GM12878 (cell line): ENCODE measurements at regions not wholly inside any gene's neighbourhood (a gene's known extent, or its start where the extent isn't known, plus 50 kb on each side); places are given as distances from the start of the nearest gene placed in this dataset.

ENCODE experiments used
- ATAC-seq: fragments of 200-7000 bp; cut with Tn5 transposase; 3 replicates; pipeline ENCODE4 v1.9.1; 2020; ENCODE audit warnings: mild to moderate bottlenecking, moderate library complexity
- BruUV-seq: library from RNA; stranded (reverse); fragments of 400-500 nt; replicated peaks from 2 replicates; lab custom pipeline; 2021; lab: Mats Ljungman, UMichigan
- CTCF ChIA-PET: fragments of 300-600 bp; sonication (Branson Sonifier 250); formaldehyde crosslinking; extraction: SDS; loops from one replicate; lab custom pipeline; 2021; ENCODE audit warnings: inconsistent platforms; lab: Yijun Ruan, JAX
- POLR2A ChIA-PET: fragments of 350-600 bp; formaldehyde crosslinking; extraction: SDS; loops from one replicate; lab custom pipeline; 2021; ENCODE audit warnings: inconsistent platforms; lab: Charles Lee
- RAD21 ChIA-PET: fragments of 300-600 bp; sonication (Branson Sonifier 250); formaldehyde crosslinking; loops from one replicate; lab custom pipeline; 2023; ENCODE audit warnings: antibody characterized with exemption; ENCODE audit not compliant: unreplicated experiment; lab: Charles Lee
- SMC1A ChIA-PET: fragments of 300-600 bp; sonication (Branson Sonifier 250); formaldehyde crosslinking; loops from one replicate; lab custom pipeline; 2023; ENCODE audit not compliant: unreplicated experiment, uncharacterized antibody; lab: Charles Lee
- DNase-seq: peaks from one replicate; pipeline ENCODE4 v3.0.0-alpha.2; 2011; ENCODE audit warnings: low read depth, low spot score
- FAIRE-seq: peaks from 3 replicates; lab custom pipeline; 2011; peaks lifted over from hg19 to GRCh38; lab: Jason Lieb, UNC
- H2AFZ ChIP-seq: 2 replicates; pipeline ENCODE4 v1.6.0; 2011; ENCODE audit warnings: low read depth, low read length, control low read depth; ENCODE audit not compliant: control insufficient read depth
- H3K27ac ChIP-seq: 2 replicates; pipeline ENCODE4 v1.5.1; 2011; ENCODE audit warnings: control low read depth; ENCODE audit not compliant: control insufficient read depth, insufficient read depth
- H3K27me3 ChIP-seq, 2 experiments: replicated peaks in 1 of 2; 2 replicates each; pipeline versions ENCODE4 v1.6.0 to v1.6.1; 2011; ENCODE audit warnings: low read length in 1 of 2; ENCODE audit not compliant: control insufficient read depth in 2 of 2, insufficient read depth in 2 of 2
- H3K36me3 ChIP-seq, 2 experiments: 2 replicates each; pipeline ENCODE4 v1.5.1; 2011; ENCODE audit warnings: low read length in 1 of 2; ENCODE audit not compliant: control insufficient read depth in 2 of 2, insufficient read depth in 2 of 2
- H3K4me1 ChIP-seq: 2 replicates; pipeline ENCODE4 v1.6.1; 2011; ENCODE audit warnings: mild to moderate bottlenecking, low read length, moderate library complexity, mixed read lengths; ENCODE audit not compliant: control insufficient read depth, insufficient read depth
- H3K4me2 ChIP-seq: 2 replicates; pipeline ENCODE4 v1.6.0; 2011; ENCODE audit warnings: control low read depth; ENCODE audit not compliant: control insufficient read depth, insufficient read depth
- H3K4me3 ChIP-seq: fragments of 200-600 bp; sonication (generic); 2 replicates; pipeline ENCODE4 v1.5.1; 2016
- H3K79me2 ChIP-seq: 2 replicates; pipeline ENCODE4 v1.6.0; 2011; ENCODE audit warnings: low read length; ENCODE audit not compliant: control insufficient read depth, insufficient read depth
- H3K9ac ChIP-seq: 2 replicates; pipeline ENCODE4 v1.8.0; 2011; ENCODE audit warnings: low read length, control low read depth, mixed read lengths; ENCODE audit not compliant: control insufficient read depth, insufficient read depth
- H3K9me3 ChIP-seq: replicated peaks from 3 replicates; pipeline ENCODE4 v1.5.1; 2011; ENCODE audit warnings: mild to moderate bottlenecking, low read length; ENCODE audit not compliant: control insufficient read depth, insufficient read depth
- H4K20me1 ChIP-seq: 2 replicates; pipeline ENCODE4 v1.6.0; 2011; ENCODE audit not compliant: control insufficient read depth, insufficient read depth
- CREM ChIP-seq: IDR thresholded peaks from 2 replicates; pipeline ENCODE4 v1.6.1; 2014; ENCODE audit warnings: antibody characterized with exemption, low read depth
- EP300 ChIP-seq, 2 experiments: fragments of 150-350 bp in 1 of 2; IDR thresholded peaks; 2 replicates each; pipeline ENCODE4 v1.6.1; 2011 to 2012; ENCODE audit warnings: low read depth in 2 of 2, low read length in 2 of 2, borderline replicate concordance in 1 of 2, improper control_type of control experiment in 1 of 2, inconsistent platforms in 1 of 2; ENCODE audit not compliant: control insufficient read depth in 1 of 2
- FOS ChIP-seq: IDR thresholded peaks from 3 replicates; pipeline ENCODE4 v1.6.1; 2011; ENCODE audit warnings: borderline replicate concordance; ENCODE audit not compliant: insufficient read length; ENCODE audit errors: extremely low read depth
- FOXK2 ChIP-seq: fragments of 450-650 bp; IDR thresholded peaks from 2 replicates; pipeline ENCODE4 v1.6.1; 2017; ENCODE audit warnings: mild to moderate bottlenecking, moderate library complexity
- GABPA ChIP-seq: IDR thresholded peaks from 2 replicates; pipeline ENCODE4 v1.6.1; 2014; ENCODE audit warnings: antibody characterized with exemption, low read depth, mild to moderate bottlenecking, inconsistent platforms
- HSF1 ChIP-seq: fragments of 150-350 bp; IDR thresholded peaks from 2 replicates; pipeline ENCODE4 v1.6.1; 2014; ENCODE audit warnings: mild to moderate bottlenecking, low read depth, low read length
- MEF2B ChIP-seq: fragments of 450-650 bp; IDR thresholded peaks from 2 replicates; pipeline ENCODE4 v1.6.1; 2018; ENCODE audit warnings: mild to moderate bottlenecking, moderate library complexity; ENCODE audit not compliant: partially characterized antibody, poor library complexity, severe bottlenecking
- PAX5 ChIP-seq: IDR thresholded peaks from 2 replicates; pipeline ENCODE4 v1.6.1; 2011; ENCODE audit warnings: low read depth, low read length, borderline replicate concordance
- RFX5 ChIP-seq: IDR thresholded peaks from 2 replicates; pipeline ENCODE4 v1.6.1; 2011; ENCODE audit warnings: low read depth, low read length, improper control_type of control experiment
- SMARCA5 ChIP-seq: fragments of 450-650 bp; IDR thresholded peaks from 2 replicates; pipeline ENCODE4 v1.6.1; 2017; ENCODE audit warnings: mild to moderate bottlenecking
- ZNF217 ChIP-seq: fragments of 450-650 bp; IDR thresholded peaks from 2 replicates; pipeline ENCODE4 v1.6.1; 2017; ENCODE audit warnings: antibody characterized with exemption, mild to moderate bottlenecking
- WGBS: methylation state at CpG from one replicate; pipeline ENCODE4 v1.1.6; 2016; ENCODE audit warnings: low lambda C conversion rate; ENCODE audit not compliant: insufficient replicate concordance, insufficient coverage; ENCODE audit errors: missing lambda C conversion rate; 5-methylcytosine and 5-hydroxymethylcytosine counted together
- in situ Hi-C: fragments of 300-500 bp; cut with MboI; formaldehyde crosslinking; loops from 9 replicates; pipeline ENCODE4 v1.14.3; 2018; ENCODE audit warnings: mixed read lengths
- intact Hi-C: fragments of 100-400 bp; cut with micrococcal nuclease; formaldehyde crosslinking; loops from one replicate; pipeline ENCODE4 v1.14.2; 2022; ENCODE audit not compliant: unreplicated experiment

DNA sequence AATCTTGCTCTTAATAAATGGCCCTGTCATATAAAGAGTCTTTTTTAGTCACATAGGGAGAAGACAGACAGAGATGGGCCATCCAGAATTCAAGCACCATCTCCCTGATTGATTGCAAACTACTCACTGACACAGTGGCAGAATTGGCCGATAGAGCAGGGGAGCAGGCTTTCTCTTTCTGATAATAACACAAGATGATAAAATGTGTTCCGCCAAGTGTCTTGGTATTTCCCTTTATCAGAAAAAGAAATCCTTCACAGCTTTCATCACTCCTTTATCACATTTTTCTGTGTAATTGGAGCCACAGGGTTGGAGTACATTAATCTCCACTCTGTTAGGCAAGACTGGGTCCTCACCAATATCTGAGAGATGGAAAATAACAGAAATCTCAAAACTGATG is 406.0 kb downstream of the TMEM135 start:
- TF ChIP-seq HSF1: no peak
- TF ChIP-seq CREM: no peak
- TF ChIP-seq FOXK2: no peak
- no peak for TF ChIP-seq PAX5
- TF ChIP-seq EP300 (IDR thresholded peaks at IDR 0.05; ENCODE audit: borderline replicate concordance in 1 of 2, control insufficient read depth in 1 of 2, low read depth in 2 of 2, low read length in 2 of 2): no peak
- no peak for TF ChIP-seq ZNF217
- TF ChIP-seq MEF2B: no peak
- TF ChIP-seq SMARCA5: no peak
- TF ChIP-seq RFX5: no peak
- no peak for TF ChIP-seq GABPA
- TF ChIP-seq FOS: no peak
- Histone ChIP-seq H3K36me3 (no peaks in the 10 kb centered on the region), H2AFZ (no peak overlapping the region), H3K27ac (no peak overlapping the region), H4K20me1 (peaks cover 2% of the 10 kb centered on the region; the same call in 1 of the 2 replicates), H3K9me3 (no peaks in the 10 kb centered on the region), H3K4me3 (no peak overlapping the region), H3K9ac (no peak overlapping the region), H3K4me2 (no peak overlapping the region), H3K4me1 (no peaks in the 10 kb centered on the region), H3K27me3 (no peaks in the 10 kb centered on the region), H3K79me2 (no peaks in the 10 kb centered on the region)
- CTCF ChIA-PET: no interaction called here
- 14% methylated on average over 2 of the region's 2 CpGs for WGBS
- FAIRE-seq: no peak
- no TSS peak for BruUV-seq
- no peak for DNase-seq
- ATAC-seq: no peak
- in situ Hi-C loops (no loop called here), intact Hi-C loops (no loop called here)
- RAD21 ChIA-PET: no interaction called here
- SMC1A ChIA-PET: no interaction called here
- POLR2A ChIA-PET: no interaction called here
